GM19324 (cell line): ENCODE measurements at regions not wholly inside any gene's neighbourhood (a gene's known extent, or its start where the extent isn't known, plus 50 kb on each side); places are given as distances from the start of the nearest gene placed in this dataset.

Source experiments
- ATAC-seq: cut with Tn5 transposase; IDR thresholded peaks from one replicate; pipeline ENCODE4 v1.9.1; 2021; ENCODE audit warnings: mild to moderate bottlenecking, moderate library complexity; ENCODE audit not compliant: unreplicated experiment, low FRiP score

- ATAC-seq = no peak
Measured at GRCh38 chr9:119852390-119852789, 483.2 kb upstream of the BRINP1 start.

GRCh38 chr9:119844431-119844830, 475.2 kb upstream of the BRINP1 start:
- no peak for ATAC-seq

- no peak for ATAC-seq
Measured at GRCh38 chr9:119841016-119841415, 471.8 kb upstream of the BRINP1 start.

GRCh38 chr9:119839888-119840287, 470.7 kb upstream of the BRINP1 start:
- no peak for ATAC-seq

GRCh38 chr9:119838210-119838609, 469.0 kb upstream of the BRINP1 start:
- ATAC-seq = no peak

- no peak for ATAC-seq
Measured at GRCh38 chr9:119836036-119836435, 466.8 kb upstream of the BRINP1 start.

- ATAC-seq = no peak
Measured at GRCh38 chr9:119834064-119834620, 464.9 kb upstream of the BRINP1 start.

- ATAC-seq = no peak
Measured at GRCh38 chr9:119831309-119831708, 462.1 kb upstream of the BRINP1 start.

- no peak for ATAC-seq
Measured at GRCh38 chr9:119829748-119830147, 460.5 kb upstream of the BRINP1 start.

GRCh38 chr9:119829186-119829585, 460.0 kb upstream of the BRINP1 start:
- ATAC-seq = no peak

- no peak for ATAC-seq
Measured at GRCh38 chr9:119827526-119827925, 458.3 kb upstream of the BRINP1 start.

- no peak for ATAC-seq
Measured at GRCh38 chr9:119827126-119827525, 457.9 kb upstream of the BRINP1 start.

GRCh38 chr9:119818726-119819435, 449.6 kb upstream of the BRINP1 start:
- no peak for ATAC-seq

- ATAC-seq = no peak
Measured at GRCh38 chr9:119810645-119811429, 441.6 kb upstream of the BRINP1 start.

GRCh38 chr9:119803679-119804078, 434.4 kb upstream of the BRINP1 start:
- ATAC-seq = no peak

- no peak for ATAC-seq
Measured at GRCh38 chr9:119802621-119803020, 433.4 kb upstream of the BRINP1 start.

- no peak for ATAC-seq
Measured at GRCh38 chr9:119802133-119802532, 432.9 kb upstream of the BRINP1 start.

- no peak for ATAC-seq
Measured at GRCh38 chr9:119801311-119801710, 432.1 kb upstream of the BRINP1 start.

GRCh38 chr9:119795395-119795794, 426.2 kb upstream of the BRINP1 start:
- no peak for ATAC-seq

- no peak for ATAC-seq
Measured at GRCh38 chr9:119794836-119795235, 425.6 kb upstream of the BRINP1 start.

GRCh38 chr9:119793218-119793617, 424.0 kb upstream of the BRINP1 start:
- ATAC-seq = no peak

- ATAC-seq = no peak
Measured at GRCh38 chr9:119792242-119792641, 423.0 kb upstream of the BRINP1 start.
